IMR-90 (cell line): ENCODE measurements at regions not wholly inside any gene's neighbourhood (a gene's known extent, or its start where the extent isn't known, plus 50 kb on each side); places are given as distances from the start of the nearest gene placed in this dataset.

Source experiments
- ATAC-seq: fragments of 200-7000 bp; cut with Tn5 transposase; 2 replicates; pipeline ENCODE4 v1.9.1; 2020; ENCODE audit warnings: low read depth, mild to moderate bottlenecking, moderate library complexity
- BruUV-seq: library from RNA; stranded (reverse); fragments of 400-500 nt; replicated peaks from 2 replicates; lab custom pipeline; 2021; lab: Mats Ljungman, UMichigan
- CTCF ChIA-PET: fragments of 300-600 bp; formaldehyde crosslinking; extraction: SDS; loops from one replicate; lab custom pipeline; 2021; ENCODE audit warnings: antibody characterized with exemption; lab: Yijun Ruan, JAX
- POLR2A ChIA-PET: fragments of 300-600 bp; sonication (Branson Sonifier 250); formaldehyde crosslinking; loops from one replicate; lab custom pipeline; 2022; ENCODE audit warnings: antibody characterized with exemption; ENCODE audit not compliant: unreplicated experiment; lab: Charles Lee
- DNase-seq: peaks from one replicate; pipeline ENCODE4 v3.0.0; 2013
- H2AFZ ChIP-seq: replicated peaks from 2 replicates; pipeline ENCODE3; 2013; ENCODE audit warnings: low read length, mild to moderate bottlenecking; ENCODE audit not compliant: poor library complexity
- H2AK5ac ChIP-seq: 2 replicates; pipeline ENCODE4 v1.6.1; 2013; ENCODE audit warnings: low read depth, low read length, inconsistent platforms
- H2AK9ac ChIP-seq: replicated peaks from 2 replicates; pipeline ENCODE3; 2013; ENCODE audit warnings: mild to moderate bottlenecking, low read depth, low read length, moderate library complexity; ENCODE audit not compliant: poor library complexity
- H2BK120ac ChIP-seq: 2 replicates; pipeline ENCODE4 v1.6.1; 2013; ENCODE audit warnings: low read depth, low read length, inconsistent platforms
- H2BK15ac ChIP-seq: 3 replicates; pipeline ENCODE4 v1.6.1; 2013; ENCODE audit warnings: low read depth, low read length, inconsistent platforms
- H2BK20ac ChIP-seq: 2 replicates; pipeline ENCODE4 v1.6.1; 2013; ENCODE audit warnings: low read depth, mild to moderate bottlenecking, inconsistent platforms, low read length, moderate library complexity
- H2BK5ac ChIP-seq: 2 replicates; pipeline ENCODE4 v1.6.1; 2013; ENCODE audit warnings: mild to moderate bottlenecking, low read depth, low read length, inconsistent platforms; ENCODE audit not compliant: poor library complexity, severe bottlenecking
- H3K14ac ChIP-seq: replicated peaks from 2 replicates; pipeline ENCODE4 v1.6.1; 2013; ENCODE audit warnings: low read depth, low read length, inconsistent platforms
- H3K18ac ChIP-seq: 2 replicates; pipeline ENCODE4 v1.6.1; 2013; ENCODE audit warnings: low read depth, low read length, control low read depth
- H3K23ac ChIP-seq: 2 replicates; pipeline ENCODE4 v1.6.1; 2013; ENCODE audit warnings: low read depth, low read length, inconsistent platforms
- H3K27ac ChIP-seq: 2 replicates; pipeline ENCODE4 v1.5.1; 2013; ENCODE audit warnings: mild to moderate bottlenecking, control low read depth, low read length; ENCODE audit not compliant: insufficient read depth
- H3K27me3 ChIP-seq: 2 replicates; pipeline ENCODE4 v1.6.1; 2013; ENCODE audit warnings: low read length; ENCODE audit not compliant: control insufficient read depth, insufficient read depth
- H3K36me3 ChIP-seq: 2 replicates; pipeline ENCODE4 v1.6.1; 2013; ENCODE audit warnings: low read length, mixed read lengths; ENCODE audit not compliant: control insufficient read depth, insufficient read depth
- H3K4ac ChIP-seq: 2 replicates; pipeline ENCODE4 v1.6.1; 2013; ENCODE audit warnings: low read depth, low read length, inconsistent platforms
- H3K4me1 ChIP-seq: 2 replicates; pipeline ENCODE4 v1.6.1; 2013; ENCODE audit warnings: low read length, mixed read lengths; ENCODE audit not compliant: control insufficient read depth, insufficient read depth
- H3K4me2 ChIP-seq: 2 replicates; pipeline ENCODE4 v1.6.1; 2013; ENCODE audit warnings: low read depth, mild to moderate bottlenecking, control low read depth, low read length, moderate library complexity
- H3K4me3 ChIP-seq: 2 replicates; pipeline ENCODE4 v1.5.1; 2013; ENCODE audit warnings: low read depth, mild to moderate bottlenecking, control low read depth, low read length, moderate library complexity; ENCODE audit not compliant: insufficient read depth
- H3K56ac ChIP-seq: 2 replicates; pipeline ENCODE4 v1.6.1; 2013; ENCODE audit warnings: low read length, inconsistent platforms; ENCODE audit not compliant: insufficient read depth; ENCODE audit errors: extremely low read depth
- H3K79me1 ChIP-seq, 2 experiments: 2 replicates each; pipeline ENCODE4 v1.6.1; 2013; ENCODE audit warnings: low read length in 2 of 2, inconsistent platforms in 1 of 2, low read depth in 1 of 2
- H3K9ac ChIP-seq: 2 replicates; pipeline ENCODE4 v1.6.1; 2013; ENCODE audit warnings: low read depth, low read length, control low read depth
- H3K9me1 ChIP-seq: 2 replicates; pipeline ENCODE4 v1.6.1; 2013; ENCODE audit warnings: low read length, inconsistent platforms; ENCODE audit not compliant: insufficient read depth
- H3K9me3 ChIP-seq: 2 replicates; pipeline ENCODE4 v1.6.1; 2013; ENCODE audit warnings: low read length; ENCODE audit not compliant: control insufficient read depth, insufficient read depth
- H4K20me1 ChIP-seq: 2 replicates; pipeline ENCODE4 v1.6.1; 2013; ENCODE audit warnings: low read length, inconsistent platforms; ENCODE audit not compliant: insufficient read depth
- H4K5ac ChIP-seq: 2 replicates; pipeline ENCODE4 v1.6.1; 2013; ENCODE audit warnings: mild to moderate bottlenecking, low read depth, low read length, control low read depth
- H4K8ac ChIP-seq, 2 experiments: 2 replicates each; pipeline ENCODE4 v1.6.1; 2013; ENCODE audit warnings: low read depth in 2 of 2, low read length in 2 of 2, control low read depth in 1 of 2, inconsistent platforms in 1 of 2
- H4K91ac ChIP-seq: 2 replicates; pipeline ENCODE4 v1.6.1; 2013; ENCODE audit warnings: low read depth, low read length, inconsistent platforms; ENCODE audit not compliant: insufficient read depth
- BHLHE40 ChIP-seq: fragments of 150-350 bp; IDR thresholded peaks from 2 replicates; pipeline ENCODE4 v1.6.1; 2016; ENCODE audit warnings: mild to moderate bottlenecking, low read depth, low read length
- CEBPB ChIP-seq: IDR thresholded peaks from 2 replicates; pipeline ENCODE4 v1.6.1; 2012; ENCODE audit warnings: low read depth, low read length, improper control_type of control experiment
- CHD1 ChIP-seq: IDR thresholded peaks from 2 replicates; pipeline ENCODE4 v1.6.1; 2012; ENCODE audit warnings: low read depth, low read length, improper control_type of control experiment
- FOS ChIP-seq: fragments of 150-350 bp; IDR thresholded peaks from 2 replicates; pipeline ENCODE4 v1.6.1; 2016; ENCODE audit warnings: low read depth, low read length
- MAFK ChIP-seq: IDR thresholded peaks from 2 replicates; pipeline ENCODE4 v1.6.1; 2012; ENCODE audit warnings: low read depth, low read length, improper control_type of control experiment
- MAZ ChIP-seq: IDR thresholded peaks from 2 replicates; pipeline ENCODE4 v1.6.1; 2012; ENCODE audit warnings: low read depth, mild to moderate bottlenecking, low read length, improper control_type of control experiment, moderate library complexity, borderline replicate concordance
- NFE2L2 ChIP-seq: fragments of 150-350 bp; IDR thresholded peaks from 2 replicates; pipeline ENCODE4 v1.6.1; 2016; ENCODE audit warnings: low read depth, mild to moderate bottlenecking, low read length
- POLR2A ChIP-seq: IDR thresholded peaks from 2 replicates; pipeline ENCODE4 v1.6.1; 2012; ENCODE audit warnings: mild to moderate bottlenecking, low read depth, low read length
- RAD21 ChIP-seq: IDR thresholded peaks from 2 replicates; pipeline ENCODE4 v1.6.1; 2012; ENCODE audit warnings: low read length, improper control_type of control experiment
- RCOR1 ChIP-seq: IDR thresholded peaks from 2 replicates; pipeline ENCODE4 v1.6.1; 2012; ENCODE audit warnings: mild to moderate bottlenecking, low read length, improper control_type of control experiment; ENCODE audit not compliant: insufficient replicate concordance
- RFX5 ChIP-seq: IDR thresholded peaks from 2 replicates; pipeline ENCODE4 v1.8.0; 2012; ENCODE audit warnings: low read depth, mild to moderate bottlenecking, low read length, moderate library complexity
- SMC3 ChIP-seq: fragments of 150-350 bp; IDR thresholded peaks from 2 replicates; pipeline ENCODE4 v1.6.1; 2016; ENCODE audit warnings: low read depth, mild to moderate bottlenecking, antibody characterized with exemption, low read length, moderate library complexity
- WGBS, 2 experiments: methylation state at CpG; one replicate each; pipeline versions ENCODE4 v1.1.5 to v1.1.7; 2013; ENCODE audit warnings: missing lambda C conversion rate in 2 of 2; ENCODE audit not compliant: insufficient read length in 1 of 2; ENCODE audit errors: extremely low coverage in 2 of 2; 5-methylcytosine and 5-hydroxymethylcytosine counted together
- dilution Hi-C: fragments of 300-500 bp; cut with HindIII; formaldehyde crosslinking; loops from one replicate; pipeline ENCODE4 v1.14.3; 2018; ENCODE audit warnings: low sequenced_read_pairs; ENCODE audit not compliant: unreplicated experiment
- in situ Hi-C: fragments of 300-500 bp; cut with MboI; formaldehyde crosslinking; loops from 3 replicates; pipeline ENCODE4 v1.14.3; 2019; ENCODE audit warnings: low sequenced_read_pairs, inconsistent platforms, mixed read lengths
- intact Hi-C: fragments of 100-400 bp; cut with micrococcal nuclease; formaldehyde crosslinking; loops from 2 replicates; pipeline ENCODE4 v1.10.0; 2022
- TF ChIP-seq, protein P1 (sequence below): fragments of 150-350 bp; IDR thresholded peaks from 2 replicates; pipeline ENCODE4 v1.6.1; 2016; ENCODE audit warnings: low read depth, mild to moderate bottlenecking, low read length, moderate library complexity, borderline replicate concordance
- TF ChIP-seq, protein P2 (sequence below): conservative IDR thresholded peaks from 2 replicates; pipeline ENCODE4 v1.5.1; 2012; ENCODE audit warnings: mild to moderate bottlenecking, low read depth, low read length, improper control_type of control experiment
- TF ChIP-seq, protein P3 (sequence below): fragments of 150-350 bp; IDR thresholded peaks from 2 replicates; pipeline ENCODE4 v1.6.1; 2017; ENCODE audit warnings: mild to moderate bottlenecking, antibody characterized with exemption, low read length, low read depth

DNA sequence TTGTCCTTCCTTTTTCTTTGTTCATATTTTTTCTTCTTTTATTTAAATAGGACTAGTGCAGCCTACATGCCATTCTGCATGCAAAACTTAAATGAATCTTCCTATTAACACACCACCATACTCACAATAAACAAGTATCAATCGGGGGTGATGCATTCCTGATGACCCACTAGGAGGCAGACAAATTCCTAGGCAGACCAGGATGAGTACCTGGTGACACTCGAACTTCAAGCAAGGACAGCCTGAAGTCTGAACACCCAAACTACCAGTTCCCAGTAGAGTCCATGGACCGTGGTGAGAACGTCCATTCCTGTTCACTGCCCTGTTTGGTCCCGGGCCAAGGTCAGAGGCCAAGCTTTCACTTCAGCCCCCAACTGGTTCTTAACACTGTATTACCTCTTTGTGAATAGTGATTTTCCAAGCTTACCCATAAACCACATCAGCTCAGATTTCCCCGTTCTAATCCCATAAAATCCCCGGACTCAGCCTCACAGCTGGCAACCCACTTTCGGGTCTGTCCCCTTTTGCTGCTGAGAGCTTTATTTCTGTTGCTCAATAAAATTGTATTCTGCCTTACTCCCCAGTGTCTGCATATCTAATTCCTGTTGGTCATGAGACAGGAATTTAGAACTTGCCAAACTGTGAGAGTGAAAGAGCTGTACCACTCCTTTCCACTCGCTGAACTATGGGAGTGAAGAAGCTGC is 1286.6 kb downstream of the FSTL5 start:
- BruUV-seq = no TSS peak

More for the DNA sequence above, 1286.6 kb downstream of the FSTL5 start:
- Histone ChIP-seq H3K9me3 (peaks cover 10% of the 10 kb centered on the region), H3K79me1 (no peaks in the 10 kb centered on the region), H2AFZ (no peak overlapping the region), H4K5ac (no peak overlapping the region), H3K4me2 (no peak overlapping the region), H2BK120ac (no peak overlapping the region), H2BK20ac (no peak overlapping the region), H3K9me1 (no peaks in the 10 kb centered on the region), H3K9ac (no peak overlapping the region), H3K14ac (no peak overlapping the region), H3K4me3 (no peak overlapping the region), H3K27ac (no peak overlapping the region), H3K4ac (no peak overlapping the region), H3K18ac (no peak overlapping the region), H2AK9ac (no peak overlapping the region), H3K27me3 (no peaks in the 10 kb centered on the region), H4K20me1 (no peaks in the 10 kb centered on the region), H2BK5ac (no peak overlapping the region), H3K4me1 (no peaks in the 10 kb centered on the region), H2AK5ac (no peak overlapping the region), H3K23ac (no peak overlapping the region), H3K56ac (no peak overlapping the region), H2BK15ac (no peak overlapping the region), H3K36me3 (no peaks in the 10 kb centered on the region), H4K8ac (no peak overlapping the region), H4K91ac (no peak overlapping the region)
- in situ Hi-C loops (no loop called here), intact Hi-C loops (no loop called here), dilution Hi-C loops (no loop called here)
- no CpG with 5 or more reads among the region's 9 CpGs for WGBS, 2 experiments
- no peak for TF ChIP-seq MAFK
- TF ChIP-seq, protein P1, sequence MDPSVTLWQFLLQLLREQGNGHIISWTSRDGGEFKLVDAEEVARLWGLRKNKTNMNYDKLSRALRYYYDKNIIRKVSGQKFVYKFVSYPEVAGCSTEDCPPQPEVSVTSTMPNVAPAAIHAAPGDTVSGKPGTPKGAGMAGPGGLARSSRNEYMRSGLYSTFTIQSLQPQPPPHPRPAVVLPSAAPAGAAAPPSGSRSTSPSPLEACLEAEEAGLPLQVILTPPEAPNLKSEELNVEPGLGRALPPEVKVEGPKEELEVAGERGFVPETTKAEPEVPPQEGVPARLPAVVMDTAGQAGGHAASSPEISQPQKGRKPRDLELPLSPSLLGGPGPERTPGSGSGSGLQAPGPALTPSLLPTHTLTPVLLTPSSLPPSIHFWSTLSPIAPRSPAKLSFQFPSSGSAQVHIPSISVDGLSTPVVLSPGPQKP = no peak
- TF ChIP-seq, protein P2, sequence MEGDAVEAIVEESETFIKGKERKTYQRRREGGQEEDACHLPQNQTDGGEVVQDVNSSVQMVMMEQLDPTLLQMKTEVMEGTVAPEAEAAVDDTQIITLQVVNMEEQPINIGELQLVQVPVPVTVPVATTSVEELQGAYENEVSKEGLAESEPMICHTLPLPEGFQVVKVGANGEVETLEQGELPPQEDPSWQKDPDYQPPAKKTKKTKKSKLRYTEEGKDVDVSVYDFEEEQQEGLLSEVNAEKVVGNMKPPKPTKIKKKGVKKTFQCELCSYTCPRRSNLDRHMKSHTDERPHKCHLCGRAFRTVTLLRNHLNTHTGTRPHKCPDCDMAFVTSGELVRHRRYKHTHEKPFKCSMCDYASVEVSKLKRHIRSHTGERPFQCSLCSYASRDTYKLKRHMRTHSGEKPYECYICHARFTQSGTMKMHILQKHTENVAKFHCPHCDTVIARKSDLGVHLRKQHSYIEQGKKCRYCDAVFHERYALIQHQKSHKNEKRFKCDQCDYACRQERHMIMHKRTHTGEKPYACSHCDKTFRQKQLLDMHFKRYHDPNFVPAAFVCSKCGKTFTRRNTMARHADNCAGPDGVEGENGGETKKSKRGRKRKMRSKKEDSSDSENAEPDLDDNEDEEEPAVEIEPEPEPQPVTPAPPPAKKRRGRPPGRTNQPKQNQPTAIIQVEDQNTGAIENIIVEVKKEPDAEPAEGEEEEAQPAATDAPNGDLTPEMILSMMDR = no peak
- no peak for TF ChIP-seq CHD1
- no peak for TF ChIP-seq NFE2L2
- no peak for TF ChIP-seq RFX5
- TF ChIP-seq, protein P3, sequence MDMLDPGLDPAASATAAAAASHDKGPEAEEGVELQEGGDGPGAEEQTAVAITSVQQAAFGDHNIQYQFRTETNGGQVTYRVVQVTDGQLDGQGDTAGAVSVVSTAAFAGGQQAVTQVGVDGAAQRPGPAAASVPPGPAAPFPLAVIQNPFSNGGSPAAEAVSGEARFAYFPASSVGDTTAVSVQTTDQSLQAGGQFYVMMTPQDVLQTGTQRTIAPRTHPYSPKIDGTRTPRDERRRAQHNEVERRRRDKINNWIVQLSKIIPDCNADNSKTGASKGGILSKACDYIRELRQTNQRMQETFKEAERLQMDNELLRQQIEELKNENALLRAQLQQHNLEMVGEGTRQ = no peak
- no peak for TF ChIP-seq RAD21
- no peak for TF ChIP-seq RCOR1
- TF ChIP-seq SMC3 = no peak
- no peak for TF ChIP-seq CEBPB
- no peak for TF ChIP-seq MAZ
- no peak for TF ChIP-seq BHLHE40
- TF ChIP-seq POLR2A = no peak
- TF ChIP-seq FOS = no peak
- ChIA-PET CTCF (no interaction called here), POLR2A (no interaction called here)
- ATAC-seq (no peak), DNase-seq (no peak)
